Mucosa of descending colon (tissue), 3 donors: ENCODE measurements at regions not wholly inside any gene's neighbourhood (a gene's known extent, or its start where the extent isn't known, plus 50 kb on each side); places are given as distances from the start of the nearest gene placed in this dataset.

Experiments
- ATAC-seq: fragments of 200-7000 bp; cut with Tn5 transposase; one replicate; pipeline ENCODE4 v1.9.1; 2020; ENCODE audit warnings: mild to moderate bottlenecking, moderate library complexity
- DNase-seq, 3 donors: peaks; one replicate each; pipeline ENCODE4 v3.0.0-alpha.2; 2020
- H3K36me3 ChIP-seq: fragments of 200-600 bp; one replicate; pipeline ENCODE4 v1.8.0; 2021; ENCODE audit warnings: low read depth, mild to moderate bottlenecking
- H3K4me1 ChIP-seq: fragments of 200-600 bp; one replicate; pipeline ENCODE4 v1.8.0; 2021; ENCODE audit warnings: low read depth, mild to moderate bottlenecking
- H3K4me3 ChIP-seq: fragments of 200-600 bp; one replicate; pipeline ENCODE4 v1.8.0; 2021; ENCODE audit warnings: mild to moderate bottlenecking
- H3K9me3 ChIP-seq: fragments of 200-600 bp; one replicate; pipeline ENCODE4 v1.8.0; 2021; ENCODE audit warnings: mild to moderate bottlenecking
- CTCF ChIP-seq: fragments of 200-600 bp; IDR thresholded peaks from one replicate; pipeline ENCODE4 v1.8.0; 2022; ENCODE audit warnings: antibody characterized with exemption, mild to moderate bottlenecking
- intact Hi-C, 2 donors: fragments of 100-400 bp; cut with DNase I in 1 of 2; cut with micrococcal nuclease in 1 of 2; formaldehyde crosslinking; loops; one replicate each; pipeline versions ENCODE4 v1.11.0 to v1.11.1; 2022; cut with DNase I, micrococcal nuclease
- donor health status: DM: no; HTN: no; CAD: no; lungs with moderate emphysema.
- donor health status: DM: no; HTN: no; CAD: no.
- donor health status: DM: no; HTN: yes; CAD: no.

GRCh38 chr18:59763541-59764136 lies 66.4 kb upstream of the CCBE1 start:
- no peaks in the 10 kb centered on the region for H3K36me3 ChIP-seq
- no peak for ATAC-seq
- intact Hi-C loops, result no loop called here
- no peaks in the 10 kb centered on the region for H3K4me1 ChIP-seq
- H3K4me3 ChIP-seq, result no peak overlapping the region
- no peaks in the 10 kb centered on the region for H3K9me3 ChIP-seq
- TF ChIP-seq CTCF, result no peak
- DNase-seq, result no peak

- intact Hi-C loops, result no loop called here
- H3K4me3 ChIP-seq, result no peak overlapping the region
- DNase-seq, result no peak
- H3K36me3 ChIP-seq, result no peaks in the 10 kb centered on the region
- no peak for TF ChIP-seq CTCF
- ATAC-seq, result no peak
- H3K4me1 ChIP-seq, result no peaks in the 10 kb centered on the region
- H3K9me3 ChIP-seq, result no peaks in the 10 kb centered on the region
Measured at GRCh38 chr18:59760619-59761600, 63.7 kb upstream of the CCBE1 start.

GRCh38 chr18:59760212-59760611 lies 63.0 kb upstream of the CCBE1 start:
- Histone ChIP-seq H3K36me3 (no peaks in the 10 kb centered on the region), H3K4me1 (no peaks in the 10 kb centered on the region), H3K9me3 (no peaks in the 10 kb centered on the region), H3K4me3 (no peak overlapping the region)
- no peak for TF ChIP-seq CTCF
- intact Hi-C loops, result no loop called here
- ATAC-seq (no peak), DNase-seq (no peak)

- TF ChIP-seq CTCF, result no peak
- Histone ChIP-seq H3K9me3 (no peaks in the 10 kb centered on the region), H3K36me3 (no peaks in the 10 kb centered on the region), H3K4me1 (no peaks in the 10 kb centered on the region), H3K4me3 (no peak overlapping the region)
- DNase-seq (no peak), ATAC-seq (no peak)
- intact Hi-C loops, result no loop called here
Measured at GRCh38 chr18:59758837-59759236, 61.6 kb upstream of the CCBE1 start.

GRCh38 chr18:59758106-59758505 lies 60.9 kb upstream of the CCBE1 start:
- DNase-seq (no peak), ATAC-seq (no peak)
- no peaks in the 10 kb centered on the region for H3K36me3 ChIP-seq
- no peak for TF ChIP-seq CTCF
- no peaks in the 10 kb centered on the region for H3K9me3 ChIP-seq
- no peaks in the 10 kb centered on the region for H3K4me1 ChIP-seq
- intact Hi-C loops, result no loop called here
- no peak overlapping the region for H3K4me3 ChIP-seq
